Endodermal cell (in vitro differentiated cells): ENCODE measurements at regions not wholly inside any gene's neighbourhood (a gene's known extent, or its start where the extent isn't known, plus 50 kb on each side); places are given as distances from the start of the nearest gene placed in this dataset.

ENCODE experiments used
- DNase-seq: peaks from one replicate; pipeline ENCODE4 v3.0.0-alpha.2; 2017
- H3K27ac ChIP-seq: 2 replicates; pipeline ENCODE4 v1.5.1; 2013; ENCODE audit warnings: mild to moderate bottlenecking, low read depth, low read length, moderate library complexity
- H3K27me3 ChIP-seq: 2 replicates; pipeline ENCODE4 v1.6.1; 2013; ENCODE audit warnings: mild to moderate bottlenecking, low read length, moderate library complexity; ENCODE audit not compliant: insufficient read depth, control insufficient read depth, poor library complexity, severe bottlenecking
- H3K36me3 ChIP-seq: 2 replicates; pipeline ENCODE4 v1.7.0; 2013; ENCODE audit warnings: mild to moderate bottlenecking, low read length, moderate library complexity; ENCODE audit not compliant: control insufficient read depth, insufficient read depth
- H3K4me1 ChIP-seq: one replicate; pipeline ENCODE4 v1.7.0; 2013; ENCODE audit warnings: low read length; ENCODE audit not compliant: control insufficient read depth, insufficient read depth
- H3K4me3 ChIP-seq: 2 replicates; pipeline ENCODE4 v1.5.1; 2013; ENCODE audit warnings: mild to moderate bottlenecking, low read length, moderate library complexity
- H3K9ac ChIP-seq: 2 replicates; pipeline ENCODE4 v1.6.1; 2013; ENCODE audit warnings: mild to moderate bottlenecking, low read length, moderate library complexity; ENCODE audit not compliant: poor library complexity, severe bottlenecking; ENCODE audit errors: extremely low read depth
- H3K9me3 ChIP-seq: 2 replicates; pipeline ENCODE4 v1.6.1; 2013; ENCODE audit warnings: mild to moderate bottlenecking, low read length, moderate library complexity; ENCODE audit not compliant: control insufficient read depth
- H3K27ac Mint-ChIP-seq: 2 replicates; pipeline ENCODE4 v1.8.0; 2020; ENCODE audit warnings: mixed read lengths
- H3K27me3 Mint-ChIP-seq: 2 replicates; pipeline ENCODE4 v1.8.0; 2021; ENCODE audit warnings: mild to moderate bottlenecking, mixed read lengths; ENCODE audit not compliant: insufficient read depth
- H3K36me3 Mint-ChIP-seq: 2 replicates; pipeline ENCODE4 v1.8.0; 2020; ENCODE audit warnings: low read depth, mixed read lengths
- H3K4me1 Mint-ChIP-seq: 2 replicates; pipeline ENCODE4 v1.8.0; 2020; ENCODE audit warnings: mixed read lengths
- H3K4me3 Mint-ChIP-seq: 2 replicates; pipeline ENCODE4 v1.8.0; 2020; ENCODE audit warnings: mild to moderate bottlenecking, moderate library complexity, mixed read lengths
- H3K9me3 Mint-ChIP-seq: 2 replicates; pipeline ENCODE4 v1.8.0; 2020; ENCODE audit warnings: mild to moderate bottlenecking, mixed read lengths
- CTCF ChIP-seq: fragments of 200-600 bp; sonication (generic); conservative IDR thresholded peaks from 2 replicates; pipeline ENCODE4 v1.5.0; 2021; ENCODE audit warnings: antibody characterized with exemption, mild to moderate bottlenecking
- WGBS, 2 experiments: methylation state at CpG; one replicate each; pipeline versions ENCODE4 v1.1.5 to v1.1.7; 2013; ENCODE audit warnings: missing lambda C conversion rate in 2 of 2, mixed read lengths in 1 of 2; ENCODE audit not compliant: insufficient coverage in 1 of 2, insufficient read length in 1 of 2; 5-methylcytosine and 5-hydroxymethylcytosine counted together

- no peak overlapping the region for H3K4me3 Mint-ChIP-seq
- no peaks in the 10 kb centered on the region for H3K4me1 ChIP-seq
- no peak overlapping the region for H3K4me3 ChIP-seq
- H3K27ac ChIP-seq: no peak overlapping the region
- no peak overlapping the region for H3K27ac Mint-ChIP-seq
- no peaks in the 10 kb centered on the region for H3K9me3 ChIP-seq
- 92% methylated on average over 1 of the region's 2 CpGs; no CpG with 5 or more reads in 1 of the 2 experiments for WGBS, 2 experiments
- H3K36me3 ChIP-seq: no peaks in the 10 kb centered on the region
- no peak for TF ChIP-seq CTCF
- no peaks in the 10 kb centered on the region for H3K36me3 Mint-ChIP-seq
- no peak overlapping the region for H3K9ac ChIP-seq
- no peak for DNase-seq
- no peaks in the 10 kb centered on the region for H3K27me3 Mint-ChIP-seq
- no peaks in the 10 kb centered on the region for H3K27me3 ChIP-seq
- no peaks in the 10 kb centered on the region for H3K9me3 Mint-ChIP-seq
- H3K4me1 Mint-ChIP-seq: peaks cover 7% of the 10 kb centered on the region
Measured at GRCh38 chr17:55571095-55571494, 59.8 kb upstream of the SMIM36 start.

DNA sequence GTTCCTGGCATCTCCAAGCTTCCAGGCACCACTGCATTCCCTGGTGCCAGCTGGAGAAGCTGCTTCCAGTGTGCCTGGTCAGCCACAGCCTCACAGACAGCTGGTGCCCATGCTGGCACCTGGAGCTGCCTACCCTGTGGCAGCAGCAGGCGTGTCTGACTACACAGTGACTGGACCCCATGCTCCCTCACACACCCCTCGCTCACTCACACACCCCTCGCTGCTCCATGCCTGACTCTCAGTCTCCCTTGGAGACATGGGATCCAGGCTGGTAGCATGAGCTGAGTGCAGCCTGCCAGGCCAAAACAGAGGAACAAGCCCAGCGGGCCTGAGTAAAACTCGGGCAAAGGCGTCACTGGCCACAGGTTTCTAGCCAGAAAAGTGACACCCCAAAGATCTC is 59.1 kb upstream of the SMIM36 start:
- Histone ChIP-seq H3K27me3 (no peaks in the 10 kb centered on the region), H3K9me3 (no peaks in the 10 kb centered on the region), H3K4me3 (no peak overlapping the region), H3K9ac (no peak overlapping the region), H3K36me3 (no peaks in the 10 kb centered on the region), H3K27ac (no peak overlapping the region), H3K4me1 (no peaks in the 10 kb centered on the region)
- 85 to 92% methylated on average over 3 to 6 of the region's 6 CpGs for WGBS, 2 experiments
- Mint-ChIP-seq H3K27ac (no peak overlapping the region), H3K27me3 (no peaks in the 10 kb centered on the region), H3K36me3 (no peaks in the 10 kb centered on the region), H3K4me3 (no peak overlapping the region), H3K9me3 (no peaks in the 10 kb centered on the region), H3K4me1 (peaks cover 7% of the 10 kb centered on the region)
- no peak for TF ChIP-seq CTCF
- no peak for DNase-seq

DNA sequence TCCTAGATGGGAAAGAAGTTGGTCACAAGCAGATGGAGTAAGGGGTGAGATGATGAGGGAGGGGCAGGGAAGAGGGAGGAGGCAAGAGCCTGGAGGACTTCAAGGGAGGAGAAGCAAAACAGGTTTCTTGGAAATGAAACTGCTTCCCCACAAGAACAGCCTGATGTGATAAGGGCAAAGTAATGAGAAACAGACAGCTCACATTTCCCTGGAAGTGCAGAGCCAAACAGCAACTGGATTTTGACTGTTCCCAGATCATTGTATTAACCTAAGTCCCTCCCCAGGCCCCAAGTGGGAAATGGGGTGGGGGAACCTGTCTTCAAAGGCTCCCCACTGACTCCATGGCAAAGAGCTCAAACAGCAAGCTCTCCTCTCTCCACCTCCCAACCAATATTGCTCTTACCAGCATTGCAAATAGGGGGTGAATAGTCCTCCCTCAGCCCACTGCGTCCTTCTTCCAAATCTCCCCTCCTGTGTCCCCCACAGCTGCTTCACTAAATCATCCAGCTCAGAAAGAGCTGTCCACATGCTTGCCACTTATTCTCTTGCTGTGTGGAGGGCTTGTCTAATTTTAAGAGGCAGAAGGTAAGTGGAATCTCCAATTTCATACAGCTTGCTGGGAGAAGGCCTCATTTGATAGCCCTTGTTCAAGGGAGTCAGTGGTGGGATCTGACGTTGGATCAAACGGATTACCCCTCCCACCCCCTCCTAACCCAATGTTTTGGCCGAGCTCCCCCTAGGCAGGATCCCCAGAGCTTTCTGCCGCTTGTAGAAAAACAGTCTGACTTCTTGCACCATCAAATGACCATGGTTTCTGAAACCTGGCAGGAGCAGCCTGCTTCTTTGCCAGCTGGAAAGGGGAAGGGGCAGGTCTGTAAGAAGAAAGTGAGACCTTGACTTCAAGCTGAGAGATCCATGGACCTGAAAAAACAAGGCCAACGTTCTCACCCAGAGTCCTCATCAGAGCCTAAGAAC is 56.3 kb upstream of the SMIM36 start:
- WGBS, 2 experiments: 80 to 86% methylated on average over 1 to 6 of the region's 6 CpGs
- H3K27ac Mint-ChIP-seq: no peak overlapping the region
- peaks cover 7% of the 10 kb centered on the region for H3K4me1 Mint-ChIP-seq
- Histone ChIP-seq H3K27ac (no peak overlapping the region), H3K4me3 (no peak overlapping the region), H3K27me3 (no peaks in the 10 kb centered on the region), H3K9me3 (no peaks in the 10 kb centered on the region), H3K9ac (no peak overlapping the region), H3K36me3 (no peaks in the 10 kb centered on the region), H3K4me1 (no peaks in the 10 kb centered on the region)
- no peak overlapping the region for H3K4me3 Mint-ChIP-seq
- no peaks in the 10 kb centered on the region for H3K27me3 Mint-ChIP-seq
- no peak for DNase-seq
- TF ChIP-seq CTCF: no peak
- no peaks in the 10 kb centered on the region for H3K36me3 Mint-ChIP-seq
- H3K9me3 Mint-ChIP-seq: no peaks in the 10 kb centered on the region
